Large intestine (tissue), 3 donors: ENCODE measurements at regions not wholly inside any gene's neighbourhood (a gene's known extent, or its start where the extent isn't known, plus 50 kb on each side); places are given as distances from the start of the nearest gene placed in this dataset.
"Not testable (repeated sequence)": the region's sequence is repeated elsewhere in the genome, so short reads cannot be mapped to it uniquely, and the experiment has no call there.

Source experiments
- DNase-seq, 2 donors: peaks; one replicate each; pipeline versions ENCODE4 v3.0.0 to v3.0.0-alpha.2; 2013
- H3K27ac ChIP-seq: one replicate; pipeline ENCODE4 v1.5.1; 2013; ENCODE audit warnings: low read length
- H3K27me3 ChIP-seq: 2 replicates; pipeline ENCODE4 v1.6.1; 2013; ENCODE audit warnings: low read length; ENCODE audit not compliant: control insufficient read depth, insufficient read depth
- H3K36me3 ChIP-seq: 2 replicates; pipeline ENCODE4 v1.6.1; 2013; ENCODE audit warnings: low read length; ENCODE audit not compliant: control insufficient read depth, insufficient read depth
- H3K4me1 ChIP-seq: one replicate; pipeline ENCODE4 v1.6.1; 2013; ENCODE audit warnings: low read length; ENCODE audit not compliant: control insufficient read depth, insufficient read depth
- H3K4me3 ChIP-seq: one replicate; pipeline ENCODE4 v1.5.1; 2013; ENCODE audit warnings: low read length
- H3K9me3 ChIP-seq: one replicate; pipeline ENCODE4 v1.6.1; 2013; ENCODE audit warnings: mild to moderate bottlenecking, low read depth, low read length, moderate library complexity; ENCODE audit not compliant: control insufficient read depth
- WGBS: methylation state at CpG from one replicate; pipeline ENCODE4 v1.1.5; 2013; ENCODE audit warnings: low lambda C conversion rate; ENCODE audit not compliant: insufficient coverage; 5-methylcytosine and 5-hydroxymethylcytosine counted together

DNA sequence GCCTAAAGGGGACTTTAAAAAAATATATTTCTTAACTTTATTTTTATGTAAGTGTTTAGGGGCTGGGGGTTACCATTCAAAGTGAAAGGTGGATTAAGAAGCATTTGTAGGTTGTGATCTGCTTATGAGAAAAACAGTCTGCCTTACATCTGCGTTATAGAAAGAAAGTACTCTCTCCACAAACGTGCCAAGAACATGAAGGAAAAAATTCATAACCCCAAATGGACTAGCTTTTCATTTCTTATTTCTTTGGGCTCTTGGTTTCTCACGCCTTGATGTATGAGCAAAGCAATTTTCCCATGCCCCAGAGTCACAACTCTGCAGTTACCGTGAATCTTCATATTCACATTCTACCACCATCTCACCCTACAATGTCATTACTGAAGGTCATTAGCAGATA lies 1165.1 kb upstream of the ADGRL4 start:
- Histone ChIP-seq H3K27ac (no peak overlapping the region), H3K36me3 (no peaks in the 10 kb centered on the region), H3K27me3 (no peaks in the 10 kb centered on the region), H3K4me1 (no peaks in the 10 kb centered on the region), H3K9me3 (no peaks in the 10 kb centered on the region), H3K4me3 (no peak overlapping the region)
- DNase-seq = no peak
- WGBS = 69% methylated on average over 2 of the region's 4 CpGs

DNA sequence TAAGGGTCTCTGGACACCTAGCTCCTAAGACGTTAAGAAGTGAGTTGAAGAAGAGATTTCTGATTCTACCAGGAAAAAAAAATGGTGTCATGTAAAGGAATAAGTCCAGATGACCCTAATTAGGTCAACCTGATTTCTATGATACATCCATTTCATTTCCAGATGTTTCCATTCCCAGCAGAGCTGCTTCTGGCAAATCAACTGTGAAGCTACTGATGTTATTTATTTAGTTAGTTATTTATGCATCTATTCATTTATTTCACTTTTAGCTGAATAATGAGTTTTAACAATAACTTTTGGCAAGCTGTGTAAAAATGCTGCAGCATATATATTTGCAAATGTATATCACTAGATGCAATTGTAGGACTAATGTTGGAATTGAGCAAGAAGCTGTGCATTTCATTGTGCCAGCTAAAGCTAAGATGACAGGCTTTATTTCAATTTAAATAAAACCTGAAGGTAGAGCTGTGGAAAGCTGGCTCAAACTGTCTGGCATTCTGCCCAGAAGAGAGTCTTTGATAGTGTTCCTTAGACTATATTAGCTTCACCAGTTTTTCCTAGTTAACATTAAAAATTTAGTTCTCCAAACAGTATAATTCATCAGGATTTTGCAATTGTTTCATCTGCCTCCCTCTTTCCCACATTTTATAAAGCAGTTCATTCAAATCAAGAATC lies 1164.4 kb upstream of the ADGRL4 start:
- Histone ChIP-seq H3K4me3 (no peak overlapping the region), H3K36me3 (no peaks in the 10 kb centered on the region), H3K27me3 (no peaks in the 10 kb centered on the region), H3K27ac (no peak overlapping the region), H3K4me1 (no peaks in the 10 kb centered on the region), H3K9me3 (no peaks in the 10 kb centered on the region)
- DNase-seq = peak in 1 of 2 donors; percentile 2
- WGBS = 67% methylated on average over 1 of the region's 1 CpG

DNA sequence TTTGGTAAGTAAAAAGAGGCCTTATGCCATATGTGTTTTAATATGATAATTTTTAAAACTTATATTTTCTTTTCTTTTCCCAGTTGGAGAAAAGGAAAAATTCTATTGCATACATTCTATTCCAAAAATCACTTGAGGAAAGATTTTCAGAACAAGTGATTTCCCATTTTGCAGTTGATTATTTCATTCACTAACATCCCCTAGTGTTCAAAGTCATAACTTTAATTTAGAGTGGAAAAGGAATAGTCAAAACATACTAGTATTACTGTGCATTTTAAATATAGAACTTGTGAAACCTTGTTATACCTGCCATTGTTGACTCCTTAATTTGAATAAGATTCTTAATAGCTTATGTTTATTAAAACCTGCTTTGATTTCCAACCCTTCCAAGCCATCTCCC lies 1157.6 kb upstream of the ADGRL4 start:
- no peak for DNase-seq
- Histone ChIP-seq H3K27me3 (no peaks in the 10 kb centered on the region), H3K9me3 (no peaks in the 10 kb centered on the region)

DNA sequence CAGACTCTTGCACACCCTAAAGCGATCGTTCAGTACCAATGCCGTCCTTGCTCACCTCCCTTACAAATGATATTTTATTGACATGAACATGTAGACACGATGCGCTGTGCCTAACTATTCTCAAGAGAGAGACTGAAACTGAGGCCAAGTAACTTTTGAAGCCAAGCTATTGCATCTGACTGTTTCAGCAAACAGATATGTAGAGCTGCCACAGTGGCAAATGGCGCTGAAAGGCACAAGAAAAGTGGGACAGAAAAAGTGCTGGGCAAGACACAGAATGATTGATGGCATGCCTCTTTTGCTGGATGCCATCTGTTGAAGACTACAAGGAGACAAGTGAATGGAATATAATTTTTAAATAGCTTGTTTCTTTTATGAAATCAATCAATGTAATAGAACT lies 1157.2 kb upstream of the ADGRL4 start:
- no peaks in the 10 kb centered on the region for H3K27me3 ChIP-seq
- H3K36me3 ChIP-seq = no peaks in the 10 kb centered on the region
- no peaks in the 10 kb centered on the region for H3K9me3 ChIP-seq
- H3K4me1 ChIP-seq = no peaks in the 10 kb centered on the region
- DNase-seq = no peak
- no peak overlapping the region for H3K27ac ChIP-seq
- 94% methylated on average over 3 of the region's 6 CpGs for WGBS
- no peak overlapping the region for H3K4me3 ChIP-seq

More for the DNA sequence above, 1157.6 kb upstream of the ADGRL4 start:
- Histone ChIP-seq H3K4me1 (no peaks in the 10 kb centered on the region), H3K4me3 (no peak overlapping the region), H3K27ac (no peak overlapping the region), H3K36me3 (no peaks in the 10 kb centered on the region)

DNA sequence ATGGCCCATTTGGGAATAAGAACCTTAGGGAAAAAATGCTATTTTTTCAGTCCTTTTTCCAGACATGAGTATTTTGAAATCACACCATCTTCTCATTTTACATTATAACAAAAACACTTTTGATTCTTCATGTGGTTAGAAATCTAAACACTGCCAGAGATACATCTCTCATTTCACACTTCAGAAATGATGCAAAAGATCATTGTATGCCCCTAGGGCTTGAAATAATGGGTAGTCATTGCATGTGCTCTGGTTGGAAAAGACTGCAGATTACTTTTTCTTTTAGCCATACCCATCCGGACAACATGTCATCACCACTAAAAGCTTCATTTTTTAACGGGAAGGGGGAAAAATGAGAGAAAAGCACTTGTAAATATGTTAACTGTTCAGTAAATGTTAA lies 1152.2 kb upstream of the ADGRL4 start:
- WGBS = 95% methylated on average over 2 of the region's 2 CpGs
- Histone ChIP-seq H3K9me3 (no peaks in the 10 kb centered on the region), H3K27ac (no peak overlapping the region), H3K27me3 (no peaks in the 10 kb centered on the region), H3K4me1 (no peaks in the 10 kb centered on the region), H3K36me3 (no peaks in the 10 kb centered on the region), H3K4me3 (no peak overlapping the region)
- no peak for DNase-seq

DNA sequence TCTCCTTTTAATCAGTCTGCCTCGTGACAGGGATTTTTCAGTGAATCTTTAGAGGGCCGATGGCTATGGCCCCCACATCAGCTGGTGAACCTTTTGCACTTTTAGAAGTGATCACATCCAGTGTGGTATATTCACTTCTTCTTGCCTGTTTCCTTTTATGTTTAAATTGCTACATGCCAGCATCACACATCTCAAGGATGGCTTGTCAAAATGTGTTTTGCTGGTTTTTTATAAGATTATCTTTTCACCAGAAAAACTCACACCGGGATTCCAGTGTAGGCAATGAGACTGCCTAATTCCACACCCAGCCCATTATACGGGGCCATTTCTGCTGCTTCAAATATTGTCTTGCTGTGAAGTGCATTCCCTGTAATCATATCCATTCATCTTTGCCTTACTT lies 1151.7 kb upstream of the ADGRL4 start:
- no CpG with 5 or more reads among the region's 4 CpGs for WGBS
- Histone ChIP-seq H3K4me3 (no peak overlapping the region), H3K9me3 (no peaks in the 10 kb centered on the region), H3K27me3 (no peaks in the 10 kb centered on the region), H3K4me1 (no peaks in the 10 kb centered on the region), H3K36me3 (no peaks in the 10 kb centered on the region), H3K27ac (no peak overlapping the region)
- DNase-seq = no peak

DNA sequence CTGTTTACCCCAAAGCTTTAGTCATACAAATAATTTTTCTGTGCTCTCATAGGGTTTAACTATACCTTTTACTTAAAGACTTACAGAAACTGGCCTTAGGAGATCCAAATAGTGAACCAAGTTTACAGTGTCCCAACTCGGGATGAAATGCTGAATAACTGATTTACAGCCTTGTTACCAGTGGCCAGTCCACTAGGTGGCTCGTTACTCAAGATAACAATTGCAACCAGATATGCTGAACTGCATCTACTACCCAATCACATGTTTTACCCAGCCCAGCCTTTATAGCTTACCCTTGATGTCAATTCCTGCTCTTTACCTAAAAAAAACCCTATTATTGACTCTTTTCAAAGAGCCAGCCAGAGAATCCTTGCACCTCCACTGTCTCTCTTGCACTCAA lies 1148.8 kb upstream of the ADGRL4 start:
- H3K36me3 ChIP-seq = no peaks in the 10 kb centered on the region
- no peak overlapping the region for H3K4me3 ChIP-seq
- H3K9me3 ChIP-seq = no peaks in the 10 kb centered on the region
- H3K27ac ChIP-seq = no peak overlapping the region
- DNase-seq = no peak
- H3K4me1 ChIP-seq = no peaks in the 10 kb centered on the region
- no CpG with 5 or more reads among the region's 2 CpGs for WGBS
- no peaks in the 10 kb centered on the region for H3K27me3 ChIP-seq

DNA sequence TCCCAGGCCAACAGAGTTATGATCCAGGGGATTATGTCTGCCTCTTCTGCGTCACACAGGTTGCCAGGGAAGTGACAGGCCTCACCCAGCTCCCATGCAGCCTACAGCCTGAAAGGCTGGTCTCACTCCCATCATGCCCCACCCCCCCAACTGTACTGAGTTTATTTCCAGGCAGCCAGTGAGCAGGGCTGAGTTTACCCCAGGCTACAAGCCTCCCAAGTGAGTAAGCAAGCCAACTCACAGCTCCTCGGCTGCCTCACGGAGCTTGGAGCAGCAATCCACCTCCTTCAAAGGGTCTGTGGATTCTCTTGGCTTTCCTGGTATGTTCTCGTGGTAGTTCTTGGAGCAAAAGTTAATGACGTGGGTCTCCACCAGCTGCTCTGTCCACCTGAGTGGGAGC lies 1147.6 kb upstream of the ADGRL4 start:
- Histone ChIP-seq H3K27me3 (no peaks in the 10 kb centered on the region), H3K27ac (no peak overlapping the region), H3K4me3 (no peak overlapping the region), H3K9me3 (no peaks in the 10 kb centered on the region), H3K4me1 (no peaks in the 10 kb centered on the region), H3K36me3 (no peaks in the 10 kb centered on the region)
- no peak for DNase-seq
- WGBS = 100% methylated on average over 1 of the region's 5 CpGs

DNA sequence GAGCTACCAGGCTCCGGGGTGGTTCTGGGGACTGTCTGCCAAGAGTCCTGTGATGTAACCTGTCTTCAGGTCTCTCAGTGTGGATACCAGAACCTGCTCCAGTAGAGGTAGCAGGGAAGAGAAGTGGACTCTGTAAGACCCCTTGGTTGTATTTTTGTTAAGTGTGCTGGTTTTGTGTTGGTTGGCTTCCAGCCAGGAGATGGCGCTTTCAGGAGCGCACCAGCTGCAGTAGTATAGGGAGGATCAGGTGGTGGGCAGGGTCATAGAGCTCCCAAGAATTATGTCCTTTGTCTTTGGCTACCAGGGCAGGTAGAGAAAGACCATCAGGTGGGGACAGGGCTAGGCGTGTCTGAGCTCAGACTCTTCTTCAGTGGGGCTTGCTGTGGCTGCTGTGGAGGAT lies 1147.2 kb upstream of the ADGRL4 start:
- H3K27ac ChIP-seq = no peak overlapping the region
- H3K4me1 ChIP-seq = no peaks in the 10 kb centered on the region
- no peaks in the 10 kb centered on the region for H3K36me3 ChIP-seq
- H3K9me3 ChIP-seq = no peaks in the 10 kb centered on the region
- no peak overlapping the region for H3K4me3 ChIP-seq
- no peaks in the 10 kb centered on the region for H3K27me3 ChIP-seq
- no peak for DNase-seq
- no CpG with 5 or more reads among the region's 4 CpGs for WGBS

DNA sequence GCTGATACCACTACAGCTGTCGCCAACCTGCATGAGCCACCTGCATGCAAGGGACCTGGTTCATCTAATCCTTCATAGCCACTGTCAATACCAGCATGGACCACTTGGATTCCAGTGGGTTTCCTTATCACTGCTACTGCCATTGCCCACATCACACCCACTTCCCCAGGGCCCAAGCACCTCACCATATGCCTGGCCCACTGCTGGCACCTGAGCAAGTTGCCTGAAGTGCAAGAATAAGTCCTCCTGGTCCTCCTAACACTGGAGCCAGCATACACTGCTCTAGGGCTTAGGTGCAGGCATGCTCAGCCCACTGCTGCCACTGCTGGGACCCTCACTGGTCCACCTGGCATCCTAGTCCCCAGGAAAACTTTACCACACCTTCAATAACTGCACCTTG lies 1136.8 kb upstream of the ADGRL4 start:
- Histone ChIP-seq H3K27ac (no peak overlapping the region), H3K27me3 (no peaks in the 10 kb centered on the region), H3K4me3 (no peak overlapping the region), H3K9me3 (peaks cover 3% of the 10 kb centered on the region), H3K4me1 (no peaks in the 10 kb centered on the region), H3K36me3 (no peaks in the 10 kb centered on the region)
- no peak for DNase-seq
- no CpG with 5 or more reads among the region's 1 CpG for WGBS

DNA sequence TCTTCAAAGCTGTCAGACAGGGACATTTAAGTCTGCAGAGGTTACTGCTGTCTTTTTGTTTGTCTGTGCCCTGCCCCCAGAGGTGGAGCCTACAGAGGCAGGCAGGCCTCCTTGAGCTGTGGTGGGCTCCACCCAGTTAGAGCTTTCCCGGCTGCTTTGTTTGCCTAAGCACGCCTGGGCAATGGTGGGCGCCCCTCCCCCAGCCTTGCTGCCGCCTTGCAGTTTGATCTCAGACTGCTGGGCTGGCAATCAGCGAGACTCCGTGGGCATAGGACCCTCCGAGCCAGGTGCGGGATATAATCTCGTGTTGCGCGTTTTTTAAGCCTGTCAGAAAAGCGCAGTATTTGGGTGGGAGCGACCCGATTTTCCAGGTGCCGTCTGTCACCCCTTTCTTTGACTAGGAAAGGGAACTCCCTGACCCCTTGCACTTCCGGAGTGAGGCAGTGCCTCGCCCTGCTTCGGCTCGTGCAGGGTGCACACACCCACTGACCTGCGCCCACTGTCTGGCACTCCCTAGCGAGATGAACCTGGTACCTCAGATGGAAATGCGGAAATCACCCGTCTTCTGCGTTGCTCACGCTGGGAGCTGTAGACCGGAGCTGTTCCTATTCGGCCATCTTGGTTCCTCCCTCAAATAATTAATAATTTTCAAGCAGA lies 1131.5 kb upstream of the ADGRL4 start:
- not testable (repeated sequence) for H3K9me3 ChIP-seq
- no CpG with 5 or more reads among the region's 27 CpGs for WGBS

More for the DNA sequence above, 1131.5 kb upstream of the ADGRL4 start:
- not testable (repeated sequence) for H3K4me3 ChIP-seq, H3K27ac ChIP-seq, H3K36me3 ChIP-seq, DNase-seq, H3K27me3 ChIP-seq, H3K4me1 ChIP-seq
